K562 (cell line): ENCODE measurements at regions not wholly inside any gene's neighbourhood (a gene's known extent, or its start where the extent isn't known, plus 50 kb on each side); places are given as distances from the start of the nearest gene placed in this dataset.
A peak's percentile ranks its signal among the peaks of the same experiment; 100 is the strongest.

Experiments
- BCOR ChIP-seq: fragments of 450-650 bp; IDR thresholded peaks from 2 replicates; pipeline ENCODE4 v1.6.1; 2016
- CBFA2T3 ChIP-seq: fragments of 450-650 bp; IDR thresholded peaks from 2 replicates; pipeline ENCODE4 v1.6.1; 2017
- E2F5 ChIP-seq: sonication (generic); formaldehyde crosslinking; IDR thresholded peaks from 2 replicates; pipeline ENCODE4 v1.8.0; 2022; ENCODE audit warnings: mild to moderate bottlenecking, missing genetic modification reagents
- GABPA ChIP-seq: fragments of 200-800 bp; sonication (Bioruptor generic); conservative IDR thresholded peaks from 2 replicates; pipeline ENCODE4 v1.6.1; 2016; ENCODE audit warnings: low read depth, missing genetic modification characterization, missing compliant biosample characterization
- HDAC8 ChIP-seq: fragments of 450-650 bp; IDR thresholded peaks from 2 replicates; pipeline ENCODE4 v1.6.1; 2016; ENCODE audit warnings: mild to moderate bottlenecking, missing genetic modification characterization, moderate library complexity, missing compliant biosample characterization
- HDGF ChIP-seq: fragments of 450-650 bp; IDR thresholded peaks from 2 replicates; pipeline ENCODE4 v1.6.1; 2016
- IFI16 ChIP-seq: fragments of 250-450 bp; sonication (Bioruptor Pico); IDR thresholded peaks from 2 replicates; pipeline ENCODE4 v2.1.2; 2022; ENCODE audit warnings: mild to moderate bottlenecking, inconsistent platforms
- L3MBTL2 ChIP-seq: fragments of 450-650 bp; IDR thresholded peaks from 2 replicates; pipeline ENCODE4 v1.6.1; 2016; ENCODE audit warnings: mild to moderate bottlenecking, moderate library complexity
- MAZ ChIP-seq, 2 experiments: fragments of 450-650 bp in 1 of 2; sonication (generic) in 1 of 2; formaldehyde crosslinking; IDR thresholded peaks in 1 of 2; conservative IDR thresholded peaks in 1 of 2; 2 replicates each; pipeline versions ENCODE4 v1.4.0 to v1.5.0; 2020; ENCODE audit warnings: mild to moderate bottlenecking in 1 of 2, missing genetic modification reagents in 1 of 2
- MECOM ChIP-seq: fragments of 250-450 bp; sonication (Bioruptor Pico); IDR thresholded peaks from 2 replicates; pipeline ENCODE4 v1.8.0; 2022; ENCODE audit warnings: inconsistent platforms
- NR1H2 ChIP-seq: sonication (generic); formaldehyde crosslinking; IDR thresholded peaks from 2 replicates; pipeline ENCODE4 v1.4.0; 2020; ENCODE audit warnings: mild to moderate bottlenecking, missing genetic modification reagents
- PURB ChIP-seq: sonication (generic); formaldehyde crosslinking; IDR thresholded peaks from 2 replicates; pipeline ENCODE4 v1.9.0; 2021; ENCODE audit warnings: low read depth, mild to moderate bottlenecking, missing genetic modification reagents
- SIN3B ChIP-seq: fragments of 450-650 bp; IDR thresholded peaks from 2 replicates; pipeline ENCODE4 v1.6.1; 2017; ENCODE audit warnings: low read depth, mild to moderate bottlenecking, moderate library complexity
- TEAD1 ChIP-seq, 2 experiments: fragments of 450-650 bp in 1 of 2; sonication (generic) in 1 of 2; formaldehyde crosslinking; IDR thresholded peaks; 2 replicates each; pipeline versions ENCODE4 v1.4.0 to v1.8.0; 2020 to 2022; ENCODE audit warnings: mild to moderate bottlenecking in 2 of 2, missing genetic modification reagents in 1 of 2
- YBX1 ChIP-seq: fragments of 450-650 bp; IDR thresholded peaks from 2 replicates; pipeline ENCODE4 v1.7.1; 2016; ENCODE audit warnings: mild to moderate bottlenecking
- ZBTB2 ChIP-seq: fragments of 450-650 bp; IDR thresholded peaks from 2 replicates; pipeline ENCODE4 v1.6.1; 2016; ENCODE audit warnings: antibody characterized with exemption
- ZBTB43 ChIP-seq: sonication (generic); formaldehyde crosslinking; IDR thresholded peaks from 2 replicates; pipeline ENCODE4 v1.8.0; 2023; ENCODE audit warnings: mild to moderate bottlenecking, missing genetic modification reagents
- ZNF318 ChIP-seq, 2 experiments: fragments of 450-650 bp; IDR thresholded peaks; 2 replicates each; pipeline ENCODE4 v1.6.1; 2016; ENCODE audit warnings: mild to moderate bottlenecking in 2 of 2, borderline replicate concordance in 1 of 2, low read depth in 1 of 2, moderate library complexity in 1 of 2
- ZNF766 ChIP-seq: fragments of 200-800 bp; sonication (Bioruptor generic); conservative IDR thresholded peaks from 2 replicates; pipeline ENCODE4 v1.6.1; 2016; ENCODE audit warnings: missing genetic modification characterization, missing compliant biosample characterization

GRCh38 chr10:21180604-21181003 is 283.5 kb upstream of the NEBL start (continued):
- no peak for TF ChIP-seq BCOR
- TF ChIP-seq IFI16 (CRISPR knock-in tag), result no peak
- TF ChIP-seq E2F5 (CRISPR knock-in tag), result no peak
- TF ChIP-seq NR1H2, result no peak
- no peak for TF ChIP-seq MAZ (CRISPR knock-in tag; conservative IDR thresholded peaks at IDR 0.05 in 1 of 2, IDR thresholded peaks at IDR 0.05 in 1 of 2)
- no peak for TF ChIP-seq ZNF766 (CRISPR knock-in tag)
- no peak for TF ChIP-seq HDGF
- 0 out of 4 replicates have a peak, but pooled peaks of 1 of the 2 experiments have one; percentile 9 for TF ChIP-seq TEAD1 (CRISPR knock-in tag; IDR thresholded peaks at IDR 0.05)
- peak; percentile 47; the same call in 1 of the 2 replicates for TF ChIP-seq ZBTB2
- TF ChIP-seq YBX1, result no peak
- TF ChIP-seq HDAC8 (tag), result no peak
- no peak for TF ChIP-seq ZBTB43
- TF ChIP-seq L3MBTL2, result no peak
- peak; percentile 93 for TF ChIP-seq CBFA2T3
- 0 out of 2 replicates have a peak, but pooled peaks have one; percentile 12 for TF ChIP-seq MECOM
- no peak for TF ChIP-seq ZNF318 (IDR thresholded peaks at IDR 0.05; ENCODE audit: borderline replicate concordance in 1 of 2, low read depth in 1 of 2)
- TF ChIP-seq GABPA (tag), result no peak
- TF ChIP-seq PURB (CRISPR knock-in tag), result no peak
- TF ChIP-seq SIN3B, result no peak
